ENCODE measurements at regions not wholly inside any gene's neighbourhood (a gene's known extent, or its start where the extent isn't known, plus 50 kb on each side); places are given as distances from the start of the nearest gene placed in this dataset.

- POLR2A ChIA-PET, result no interaction called here
- no peaks in the 10 kb centered on the region for H3K9me3 ChIP-seq (ENCODE audit: control insufficient read depth, insufficient read depth, low read depth, low read length)
- no peak overlapping the region for H3K4me3 ChIP-seq (ENCODE audit: low read depth, low read length)
- H3K4me1 ChIP-seq (ENCODE audit: control insufficient read depth, insufficient read depth, low read length), result no peaks in the 10 kb centered on the region
- CTCF ChIA-PET, result interaction anchor here (1.0 kb wide), 1 partner anchor 24 kb away, joined by 4 read pairs; no protein-coding TSS in a partner anchor
- no peak for TF ChIP-seq ZNF184 (tag by site-specific recombination; IDR thresholded peaks at IDR 0.05)
- no peak for TF ChIP-seq ZFP3 (tag by site-specific recombination; IDR thresholded peaks at IDR 0.05; ENCODE audit: low read depth)
- no peak for TF ChIP-seq ZNF426 (tag by site-specific recombination; IDR thresholded peaks at IDR 0.05)
- TF ChIP-seq ZNF707 (tag by site-specific recombination; IDR thresholded peaks at IDR 0.05), result no peak
- no peaks in the 10 kb centered on the region for H3K36me3 ChIP-seq (ENCODE audit: control insufficient read depth in 2 of 2, insufficient read depth in 1 of 2, low read length in 2 of 2)
- H3K27ac ChIP-seq (ENCODE audit: extremely low read depth, low read depth, low read length), result no peak overlapping the region
These were observed 640.4 kb upstream of the CHAC2 start for GRCh38 chr2:53127061-53127650.

GRCh38 chr2:53114991-53115390, 652.6 kb upstream of the CHAC2 start:
- no peaks in the 10 kb centered on the region for H3K9me3 ChIP-seq (ENCODE audit: control insufficient read depth, insufficient read depth, low read depth, low read length)
- POLR2A ChIA-PET, result no interaction called here
- no peaks in the 10 kb centered on the region for H3K4me1 ChIP-seq (ENCODE audit: control insufficient read depth, insufficient read depth, low read length)
- H3K36me3 ChIP-seq (ENCODE audit: control insufficient read depth in 2 of 2, insufficient read depth in 1 of 2, low read length in 2 of 2), result no peaks in the 10 kb centered on the region
- H3K4me3 ChIP-seq (ENCODE audit: low read depth, low read length), result no peak overlapping the region
- TF ChIP-seq BCL6B (tag by site-specific recombination; IDR thresholded peaks at IDR 0.05) (no peak), ZSCAN16 (tag by site-specific recombination; IDR thresholded peaks at IDR 0.05) (no peak), ZNF280C (tag by site-specific recombination; IDR thresholded peaks at IDR 0.05) (no peak), PRDM2 (tag by site-specific recombination; IDR thresholded peaks at IDR 0.05; ENCODE audit: borderline replicate concordance) (no peak), MZF1 (tag by site-specific recombination; IDR thresholded peaks at IDR 0.05; ENCODE audit: borderline replicate concordance) (no peak), ZNF600 (tag by site-specific recombination; IDR thresholded peaks at IDR 0.05) (no peak), SP7 (tag by site-specific recombination; IDR thresholded peaks at IDR 0.05) (no peak), ZNF221 (tag by site-specific recombination; IDR thresholded peaks at IDR 0.05; ENCODE audit: borderline replicate concordance) (no peak), ZNF658 (tag by site-specific recombination; IDR thresholded peaks at IDR 0.05) (no peak), ZNF354C (tag by site-specific recombination; IDR thresholded peaks at IDR 0.05; ENCODE audit: borderline replicate concordance, low read depth) (no peak), EGR2 (tag by site-specific recombination; IDR thresholded peaks at IDR 0.05; ENCODE audit: low read depth) (no peak), ZNF239 (tag by site-specific recombination; IDR thresholded peaks at IDR 0.05) (no peak), MEIS1 (CRISPR knock-in tag; IDR thresholded peaks at IDR 0.05; ENCODE audit: borderline replicate concordance) (no peak)
- CTCF ChIA-PET, result no interaction called here
- H3K27ac ChIP-seq (ENCODE audit: extremely low read depth, low read depth, low read length), result no peak overlapping the region
